Erythroblast (primary cell): ENCODE measurements at regions not wholly inside any gene's neighbourhood (a gene's known extent, or its start where the extent isn't known, plus 50 kb on each side); places are given as distances from the start of the nearest gene placed in this dataset.

Source experiments
- GATA1 ChIP-seq: IDR thresholded peaks from 2 replicates; pipeline ENCODE4 v1.6.1; 2011; ENCODE audit warnings: low read depth, mild to moderate bottlenecking, control low read depth, low read length, moderate library complexity
- POLR2A ChIP-seq: IDR thresholded peaks from 2 replicates; pipeline ENCODE4 v1.6.1; 2011; ENCODE audit warnings: mild to moderate bottlenecking, low read length

- no peak for TF ChIP-seq POLR2A
- no peak for TF ChIP-seq GATA1
These were observed 485.4 kb upstream of the CLINT1 start for GRCh38 chr5:158344376-158344775.
